ENCODE measurements at regions not wholly inside any gene's neighbourhood (a gene's known extent, or its start where the extent isn't known, plus 50 kb on each side); places are given as distances from the start of the nearest gene placed in this dataset.

GRCh38 chr14:34065236-34065635 is 114.4 kb upstream of the EGLN3 start:
- Histone ChIP-seq H4K20me1 (ENCODE audit: insufficient read depth) (no peaks in the 10 kb centered on the region), H3K27me3 (ENCODE audit: insufficient read depth, low read depth, low read length) (peaks cover 5% of the 10 kb centered on the region), H3K4me2 (ENCODE audit: low read length) (no peak overlapping the region), H3K4me3 (ENCODE audit: low read length) (no peak overlapping the region), H3K9me3 (ENCODE audit: low read length) (no peaks in the 10 kb centered on the region), H3F3A (ENCODE audit: insufficient read depth, low read length, poor library complexity, severe bottlenecking) (no peaks in the 10 kb centered on the region), H3K79me2 (replicated peaks; ENCODE audit: insufficient read depth, low read length) (no peaks in the 10 kb centered on the region), H3K27ac (ENCODE audit: low read length) (no peak overlapping the region), H3K9me2 (ENCODE audit: insufficient read depth, low read length) (no peaks in the 10 kb centered on the region), H3K9ac (ENCODE audit: low read length) (no peak overlapping the region), H3K36me3 (ENCODE audit: insufficient read depth, low read length) (no peaks in the 10 kb centered on the region), H2AFZ (ENCODE audit: low read depth, low read length) (no peak overlapping the region)
- TF ChIP-seq, protein P1, sequence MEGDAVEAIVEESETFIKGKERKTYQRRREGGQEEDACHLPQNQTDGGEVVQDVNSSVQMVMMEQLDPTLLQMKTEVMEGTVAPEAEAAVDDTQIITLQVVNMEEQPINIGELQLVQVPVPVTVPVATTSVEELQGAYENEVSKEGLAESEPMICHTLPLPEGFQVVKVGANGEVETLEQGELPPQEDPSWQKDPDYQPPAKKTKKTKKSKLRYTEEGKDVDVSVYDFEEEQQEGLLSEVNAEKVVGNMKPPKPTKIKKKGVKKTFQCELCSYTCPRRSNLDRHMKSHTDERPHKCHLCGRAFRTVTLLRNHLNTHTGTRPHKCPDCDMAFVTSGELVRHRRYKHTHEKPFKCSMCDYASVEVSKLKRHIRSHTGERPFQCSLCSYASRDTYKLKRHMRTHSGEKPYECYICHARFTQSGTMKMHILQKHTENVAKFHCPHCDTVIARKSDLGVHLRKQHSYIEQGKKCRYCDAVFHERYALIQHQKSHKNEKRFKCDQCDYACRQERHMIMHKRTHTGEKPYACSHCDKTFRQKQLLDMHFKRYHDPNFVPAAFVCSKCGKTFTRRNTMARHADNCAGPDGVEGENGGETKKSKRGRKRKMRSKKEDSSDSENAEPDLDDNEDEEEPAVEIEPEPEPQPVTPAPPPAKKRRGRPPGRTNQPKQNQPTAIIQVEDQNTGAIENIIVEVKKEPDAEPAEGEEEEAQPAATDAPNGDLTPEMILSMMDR (IDR thresholded peaks at IDR 0.05; ENCODE audit: poor library complexity, severe bottlenecking) = no peak
- TF ChIP-seq, protein P2, sequence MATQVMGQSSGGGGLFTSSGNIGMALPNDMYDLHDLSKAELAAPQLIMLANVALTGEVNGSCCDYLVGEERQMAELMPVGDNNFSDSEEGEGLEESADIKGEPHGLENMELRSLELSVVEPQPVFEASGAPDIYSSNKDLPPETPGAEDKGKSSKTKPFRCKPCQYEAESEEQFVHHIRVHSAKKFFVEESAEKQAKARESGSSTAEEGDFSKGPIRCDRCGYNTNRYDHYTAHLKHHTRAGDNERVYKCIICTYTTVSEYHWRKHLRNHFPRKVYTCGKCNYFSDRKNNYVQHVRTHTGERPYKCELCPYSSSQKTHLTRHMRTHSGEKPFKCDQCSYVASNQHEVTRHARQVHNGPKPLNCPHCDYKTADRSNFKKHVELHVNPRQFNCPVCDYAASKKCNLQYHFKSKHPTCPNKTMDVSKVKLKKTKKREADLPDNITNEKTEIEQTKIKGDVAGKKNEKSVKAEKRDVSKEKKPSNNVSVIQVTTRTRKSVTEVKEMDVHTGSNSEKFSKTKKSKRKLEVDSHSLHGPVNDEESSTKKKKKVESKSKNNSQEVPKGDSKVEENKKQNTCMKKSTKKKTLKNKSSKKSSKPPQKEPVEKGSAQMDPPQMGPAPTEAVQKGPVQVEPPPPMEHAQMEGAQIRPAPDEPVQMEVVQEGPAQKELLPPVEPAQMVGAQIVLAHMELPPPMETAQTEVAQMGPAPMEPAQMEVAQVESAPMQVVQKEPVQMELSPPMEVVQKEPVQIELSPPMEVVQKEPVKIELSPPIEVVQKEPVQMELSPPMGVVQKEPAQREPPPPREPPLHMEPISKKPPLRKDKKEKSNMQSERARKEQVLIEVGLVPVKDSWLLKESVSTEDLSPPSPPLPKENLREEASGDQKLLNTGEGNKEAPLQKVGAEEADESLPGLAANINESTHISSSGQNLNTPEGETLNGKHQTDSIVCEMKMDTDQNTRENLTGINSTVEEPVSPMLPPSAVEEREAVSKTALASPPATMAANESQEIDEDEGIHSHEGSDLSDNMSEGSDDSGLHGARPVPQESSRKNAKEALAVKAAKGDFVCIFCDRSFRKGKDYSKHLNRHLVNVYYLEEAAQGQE (IDR thresholded peaks at IDR 0.05; ENCODE audit: borderline replicate concordance) = no peak
- no peak for TF ChIP-seq EZH2 (IDR thresholded peaks at IDR 0.05; ENCODE audit: borderline replicate concordance, insufficient read depth, low read length, poor library complexity, severe bottlenecking)
- TF ChIP-seq SMC3 (conservative IDR thresholded peaks at IDR 0.05; ENCODE audit: poor library complexity) = no peak
- TF ChIP-seq TAF1 (IDR thresholded peaks at IDR 0.05; ENCODE audit: low read depth) = no peak
- TF ChIP-seq RAD21 (conservative IDR thresholded peaks at IDR 0.05) = no peak
- no peak for TF ChIP-seq EP300 (conservative IDR thresholded peaks at IDR 0.05; ENCODE audit: poor library complexity, severe bottlenecking)
- TF ChIP-seq MXI1 (conservative IDR thresholded peaks at IDR 0.05; ENCODE audit: poor library complexity, severe bottlenecking) = no peak
- no peak for TF ChIP-seq POLR2AphosphoS5 (IDR thresholded peaks at IDR 0.05)

GRCh38 chr14:34064349-34064748 is 113.5 kb upstream of the EGLN3 start:
- no peaks in the 10 kb centered on the region for H3F3A ChIP-seq (ENCODE audit: insufficient read depth, low read length, poor library complexity, severe bottlenecking)
- TF ChIP-seq SMC3 (conservative IDR thresholded peaks at IDR 0.05; ENCODE audit: poor library complexity) (no peak), TAF1 (IDR thresholded peaks at IDR 0.05; ENCODE audit: low read depth) (no peak), POLR2AphosphoS5 (IDR thresholded peaks at IDR 0.05) (no peak), EP300 (conservative IDR thresholded peaks at IDR 0.05; ENCODE audit: poor library complexity, severe bottlenecking) (no peak), RAD21 (conservative IDR thresholded peaks at IDR 0.05) (no peak), EZH2 (IDR thresholded peaks at IDR 0.05; ENCODE audit: borderline replicate concordance, insufficient read depth, low read length, poor library complexity, severe bottlenecking) (no peak)
- H3K27ac ChIP-seq (ENCODE audit: low read length) = no peak overlapping the region
- no peaks in the 10 kb centered on the region for H3K36me3 ChIP-seq (ENCODE audit: insufficient read depth, low read length)
- H3K9me3 ChIP-seq (ENCODE audit: low read length) = no peaks in the 10 kb centered on the region
- no peak overlapping the region for H3K4me2 ChIP-seq (ENCODE audit: low read length)
- H2AFZ ChIP-seq (ENCODE audit: low read depth, low read length) = no peak overlapping the region
- H3K9ac ChIP-seq (ENCODE audit: low read length) = no peak overlapping the region
- peaks cover 11% of the 10 kb centered on the region for H3K27me3 ChIP-seq (ENCODE audit: insufficient read depth, low read depth, low read length)
- no peaks in the 10 kb centered on the region for H3K79me2 ChIP-seq (replicated peaks; ENCODE audit: insufficient read depth, low read length)
- H4K20me1 ChIP-seq (ENCODE audit: insufficient read depth) = no peaks in the 10 kb centered on the region
- no peak overlapping the region for H3K4me3 ChIP-seq (ENCODE audit: low read length)
- H3K9me2 ChIP-seq (ENCODE audit: insufficient read depth, low read length) = no peaks in the 10 kb centered on the region
